ENCODE measurements at regions not wholly inside any gene's neighbourhood (a gene's known extent, or its start where the extent isn't known, plus 50 kb on each side); places are given as distances from the start of the nearest gene placed in this dataset.

DNA sequence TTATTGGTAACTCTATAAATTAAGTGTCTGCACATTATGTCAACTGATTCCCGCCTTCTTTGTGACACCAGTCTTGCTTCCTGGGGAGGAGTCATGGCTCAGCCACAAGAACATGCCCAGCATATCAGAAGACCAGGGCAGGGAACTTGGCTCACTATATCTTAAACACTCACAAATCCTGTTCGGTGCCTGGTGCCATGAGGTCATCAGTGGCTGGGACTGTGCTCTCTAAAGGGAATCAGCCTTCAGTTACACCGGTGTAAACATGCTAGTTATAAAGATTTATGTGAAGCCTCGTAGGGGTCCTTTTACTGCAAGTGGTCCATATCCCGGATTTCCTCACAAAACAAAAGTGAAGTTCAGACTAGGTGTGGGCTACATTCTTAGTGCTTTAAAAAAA lies 73.1 kb upstream of the ZNF521 start:
- no peak for DNase-seq

GRCh38 chr18:25423760-25424159 lies 71.8 kb upstream of the ZNF521 start:
- DNase-seq, result no peak

DNA sequence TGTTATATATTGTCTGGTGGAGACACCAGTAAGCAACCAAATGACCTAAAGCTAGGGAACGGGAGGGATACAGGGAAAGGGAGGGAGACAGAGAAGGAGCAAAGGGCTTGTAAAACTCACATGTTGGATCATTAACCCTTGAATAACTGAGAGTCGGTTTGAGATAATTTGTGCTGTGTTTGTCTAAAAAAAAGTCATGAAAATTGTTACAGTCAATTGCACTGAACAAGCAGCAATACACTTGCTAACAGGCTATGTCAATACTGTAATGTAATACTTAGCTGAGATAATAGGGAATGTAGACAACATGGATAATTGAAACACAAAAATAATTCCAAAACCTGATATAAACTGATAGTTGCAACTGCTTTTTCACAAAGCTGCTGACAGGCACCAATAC lies 71.3 kb upstream of the ZNF521 start:
- no peak for DNase-seq

DNA sequence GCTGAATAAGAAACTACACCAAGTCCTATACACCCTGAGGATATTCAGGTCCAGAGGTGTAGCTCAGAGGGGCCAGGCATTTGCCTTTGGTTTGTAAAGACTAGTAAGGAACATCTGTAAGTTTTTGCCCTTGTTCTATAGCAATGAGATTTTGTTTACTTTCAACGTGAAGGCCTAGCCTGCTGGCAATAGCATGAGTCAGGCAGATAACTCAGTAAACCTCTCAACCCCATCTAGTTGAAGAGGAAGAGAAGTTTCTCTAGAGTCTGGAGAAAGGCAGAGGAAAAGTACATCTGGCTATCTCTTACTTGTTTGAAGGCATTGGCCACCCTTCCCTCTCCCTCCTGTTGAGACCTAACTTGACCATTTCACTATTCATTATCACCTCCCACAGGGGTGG lies 70.3 kb upstream of the ZNF521 start:
- no peak for DNase-seq

GRCh38 chr18:25420077-25420825 lies 68.3 kb upstream of the ZNF521 start:
- no peak for DNase-seq

- no peak for DNase-seq
Measured at GRCh38 chr18:25416374-25416773, 64.4 kb upstream of the ZNF521 start.

- DNase-seq, result no peak
Measured at GRCh38 chr18:25409971-25410370, 58.0 kb upstream of the ZNF521 start.

- DNase-seq, result no peak
Measured at GRCh38 chr18:25408293-25408692, 56.3 kb upstream of the ZNF521 start.

All from GOT3 (cell line).